Loucy (cell line): ENCODE measurements at regions not wholly inside any gene's neighbourhood (a gene's known extent, or its start where the extent isn't known, plus 50 kb on each side); places are given as distances from the start of the nearest gene placed in this dataset.

Experiments
- H2AFZ ChIP-seq: fragments of 200-600 bp; sonication (generic); 2 replicates; pipeline ENCODE4 v1.6.0; 2016; ENCODE audit warnings: antibody characterized with exemption, mild to moderate bottlenecking, low read length, moderate library complexity
- H3F3A ChIP-seq: fragments of 200-600 bp; 2 replicates; pipeline ENCODE4 v1.6.0; 2016; ENCODE audit warnings: antibody characterized with exemption, low read depth, mild to moderate bottlenecking
- H3K27me3 ChIP-seq: fragments of 200-600 bp; sonication (generic); 2 replicates; pipeline ENCODE4 v1.6.1; 2014; ENCODE audit warnings: low read length, mild to moderate bottlenecking; ENCODE audit not compliant: insufficient read depth, poor library complexity, severe bottlenecking
- H3K36me3 ChIP-seq: fragments of 200-600 bp; sonication (generic); 2 replicates; pipeline ENCODE4 v1.6.1; 2016; ENCODE audit warnings: low read length; ENCODE audit not compliant: insufficient read depth
- H3K4me1 ChIP-seq: fragments of 200-600 bp; sonication (generic); 2 replicates; pipeline ENCODE4 v1.5.1; 2014; ENCODE audit warnings: low read length, mild to moderate bottlenecking; ENCODE audit not compliant: insufficient read depth, poor library complexity, severe bottlenecking
- H3K4me2 ChIP-seq: fragments of 200-600 bp; sonication (generic); 2 replicates; pipeline ENCODE4 v1.6.0; 2014; ENCODE audit warnings: antibody characterized with exemption, low read length, low read depth, mild to moderate bottlenecking; ENCODE audit not compliant: poor library complexity, severe bottlenecking
- H3K4me3 ChIP-seq: fragments of 200-600 bp; sonication (generic); 2 replicates; pipeline ENCODE4 v1.5.1; 2014; ENCODE audit warnings: low read length, mild to moderate bottlenecking, mixed read lengths; ENCODE audit not compliant: poor library complexity, severe bottlenecking
- H3K79me2 ChIP-seq: fragments of 200-600 bp; sonication (generic); 2 replicates; pipeline ENCODE4 v1.6.1; 2014; ENCODE audit warnings: low read length; ENCODE audit not compliant: insufficient read depth
- H3K9ac ChIP-seq: fragments of 200-600 bp; sonication (generic); 2 replicates; pipeline ENCODE4 v1.6.0; 2014; ENCODE audit warnings: mild to moderate bottlenecking, low read depth, low read length, moderate library complexity; ENCODE audit not compliant: poor library complexity, severe bottlenecking
- H3K9me2 ChIP-seq: fragments of 200-600 bp; sonication (generic); replicated peaks from 2 replicates; pipeline ENCODE4 v1.6.1; 2016; ENCODE audit warnings: low read depth, low read length, mixed read lengths
- H3K9me3 ChIP-seq: fragments of 200-600 bp; sonication (generic); 2 replicates; pipeline ENCODE4 v1.6.1; 2014; ENCODE audit warnings: mild to moderate bottlenecking, antibody characterized with exemption, low read length, low read depth; ENCODE audit not compliant: insufficient read depth
- H4K20me1 ChIP-seq: fragments of 200-600 bp; sonication (generic); 2 replicates; pipeline ENCODE4 v1.6.0; 2014; ENCODE audit warnings: antibody characterized with exemption, low read length, mild to moderate bottlenecking; ENCODE audit not compliant: insufficient read depth, poor library complexity, severe bottlenecking
- EZH2phosphoT487 ChIP-seq: fragments of 200-600 bp; IDR thresholded peaks from 2 replicates; pipeline ENCODE4 v1.6.1; 2018; ENCODE audit warnings: antibody characterized with exemption, mild to moderate bottlenecking, moderate library complexity, borderline replicate concordance
- TF ChIP-seq, protein P1 (sequence below): fragments of 200-600 bp; sonication (generic); conservative IDR thresholded peaks from 2 replicates; pipeline ENCODE4 v1.5.1; 2014; ENCODE audit warnings: mild to moderate bottlenecking, antibody characterized with exemption, low read length

DNA sequence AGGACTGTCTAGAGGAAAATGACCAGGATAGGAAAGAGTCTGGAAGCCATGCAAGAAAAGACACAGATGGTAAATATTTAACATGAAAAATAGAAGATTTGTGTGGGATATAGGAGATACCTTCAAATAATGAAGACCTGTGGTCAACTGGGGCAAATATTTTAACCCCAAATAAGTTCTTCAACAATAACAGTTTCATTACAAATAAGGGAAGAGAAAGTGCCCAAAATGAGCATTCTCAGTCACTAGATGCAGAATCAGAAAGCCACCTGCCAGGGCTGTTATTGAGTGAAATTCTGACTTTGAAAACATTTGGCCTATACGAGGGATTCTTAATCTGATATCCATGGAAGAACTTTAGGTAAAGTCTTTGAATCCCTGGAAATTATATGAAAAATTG is 231.2 kb upstream of the PLEKHG7 start:
- H3K4me2 ChIP-seq, result no peak overlapping the region
- H4K20me1 ChIP-seq, result no peaks in the 10 kb centered on the region
- no peaks in the 10 kb centered on the region for H3F3A ChIP-seq
- no peaks in the 10 kb centered on the region for H3K36me3 ChIP-seq
- no peak overlapping the region for H3K9ac ChIP-seq
- H3K9me3 ChIP-seq, result no peaks in the 10 kb centered on the region
- H3K4me3 ChIP-seq, result no peak overlapping the region
- H2AFZ ChIP-seq, result no peak overlapping the region
- no peaks in the 10 kb centered on the region for H3K4me1 ChIP-seq
- no peaks in the 10 kb centered on the region for H3K9me2 ChIP-seq
- H3K27me3 ChIP-seq, result no peaks in the 10 kb centered on the region
- TF ChIP-seq, protein P1, sequence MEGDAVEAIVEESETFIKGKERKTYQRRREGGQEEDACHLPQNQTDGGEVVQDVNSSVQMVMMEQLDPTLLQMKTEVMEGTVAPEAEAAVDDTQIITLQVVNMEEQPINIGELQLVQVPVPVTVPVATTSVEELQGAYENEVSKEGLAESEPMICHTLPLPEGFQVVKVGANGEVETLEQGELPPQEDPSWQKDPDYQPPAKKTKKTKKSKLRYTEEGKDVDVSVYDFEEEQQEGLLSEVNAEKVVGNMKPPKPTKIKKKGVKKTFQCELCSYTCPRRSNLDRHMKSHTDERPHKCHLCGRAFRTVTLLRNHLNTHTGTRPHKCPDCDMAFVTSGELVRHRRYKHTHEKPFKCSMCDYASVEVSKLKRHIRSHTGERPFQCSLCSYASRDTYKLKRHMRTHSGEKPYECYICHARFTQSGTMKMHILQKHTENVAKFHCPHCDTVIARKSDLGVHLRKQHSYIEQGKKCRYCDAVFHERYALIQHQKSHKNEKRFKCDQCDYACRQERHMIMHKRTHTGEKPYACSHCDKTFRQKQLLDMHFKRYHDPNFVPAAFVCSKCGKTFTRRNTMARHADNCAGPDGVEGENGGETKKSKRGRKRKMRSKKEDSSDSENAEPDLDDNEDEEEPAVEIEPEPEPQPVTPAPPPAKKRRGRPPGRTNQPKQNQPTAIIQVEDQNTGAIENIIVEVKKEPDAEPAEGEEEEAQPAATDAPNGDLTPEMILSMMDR, result no peak
- TF ChIP-seq EZH2phosphoT487, result no peak
- no peaks in the 10 kb centered on the region for H3K79me2 ChIP-seq

DNA sequence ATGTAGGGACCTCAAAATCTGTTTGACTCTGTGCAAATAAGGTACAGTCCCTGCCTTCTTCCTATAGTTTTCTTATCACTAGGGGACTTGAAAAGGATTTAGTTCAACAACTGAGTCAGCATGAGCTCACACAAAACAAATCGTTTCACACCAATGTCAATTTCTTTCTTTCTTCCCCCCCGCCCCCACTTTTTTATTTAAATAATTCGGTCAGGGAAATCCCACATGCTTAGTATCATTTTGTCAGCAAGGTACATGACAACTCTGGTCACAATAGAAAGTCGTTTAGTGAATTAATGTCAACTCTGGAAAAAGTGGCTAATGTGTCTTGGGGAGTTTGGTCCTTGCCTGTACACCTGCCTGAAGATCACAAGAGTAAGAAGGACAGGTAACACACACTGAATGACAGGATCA is 232.2 kb upstream of the PLEKHG7 start:
- no peaks in the 10 kb centered on the region for H3F3A ChIP-seq
- H3K4me3 ChIP-seq, result no peak overlapping the region
- H3K9ac ChIP-seq, result no peak overlapping the region
- no peak overlapping the region for H3K4me2 ChIP-seq
- no peaks in the 10 kb centered on the region for H3K27me3 ChIP-seq
- H3K9me2 ChIP-seq, result no peaks in the 10 kb centered on the region
- no peaks in the 10 kb centered on the region for H3K4me1 ChIP-seq
- no peaks in the 10 kb centered on the region for H4K20me1 ChIP-seq
- TF ChIP-seq, protein P1, result no peak
- TF ChIP-seq EZH2phosphoT487, result no peak
- no peaks in the 10 kb centered on the region for H3K79me2 ChIP-seq
- no peak overlapping the region for H2AFZ ChIP-seq
- H3K9me3 ChIP-seq, result no peaks in the 10 kb centered on the region
- H3K36me3 ChIP-seq, result no peaks in the 10 kb centered on the region

DNA sequence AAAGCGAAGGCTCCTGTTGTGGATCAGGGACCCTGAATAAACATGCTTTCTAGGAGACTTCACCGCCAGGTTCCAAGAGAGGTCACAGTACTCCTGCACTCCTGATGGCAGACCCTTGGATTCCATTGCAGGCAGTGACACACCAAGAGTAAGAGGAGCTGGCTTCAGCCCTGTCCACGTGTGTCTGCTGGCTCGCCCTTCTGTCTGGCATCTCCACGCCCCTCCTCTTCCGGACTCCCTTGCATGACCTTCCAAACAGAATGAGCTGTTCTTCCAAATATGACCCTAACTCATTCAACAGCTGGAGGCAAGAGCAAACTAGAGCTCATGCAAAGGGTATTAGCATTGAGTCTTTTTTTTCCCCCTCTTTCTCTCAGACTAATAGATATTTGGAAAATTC is 233.0 kb upstream of the PLEKHG7 start:
- Histone ChIP-seq H3K9me2 (no peaks in the 10 kb centered on the region), H3K4me2 (no peak overlapping the region), H3K9ac (no peak overlapping the region), H3K4me1 (no peaks in the 10 kb centered on the region), H4K20me1 (no peaks in the 10 kb centered on the region), H3K36me3 (no peaks in the 10 kb centered on the region), H2AFZ (no peak overlapping the region), H3K79me2 (no peaks in the 10 kb centered on the region), H3K4me3 (no peak overlapping the region), H3K9me3 (no peaks in the 10 kb centered on the region), H3F3A (no peaks in the 10 kb centered on the region), H3K27me3 (no peaks in the 10 kb centered on the region)
- TF ChIP-seq EZH2phosphoT487, result no peak
- TF ChIP-seq, protein P1, result no peak
